Upper lobe of left lung (tissue), 4 donors: ENCODE measurements at regions not wholly inside any gene's neighbourhood (a gene's known extent, or its start where the extent isn't known, plus 50 kb on each side); places are given as distances from the start of the nearest gene placed in this dataset.

Source experiments
- CTCF ChIP-seq, 6 experiments: fragments of 450-650 bp in 4 of 6; fragments of 200-600 bp in 2 of 6; sonication (generic) in 2 of 6; IDR thresholded peaks; one replicate each; pipeline ENCODE4 v1.5.1; 2016 to 2019; ENCODE audit warnings: antibody characterized with exemption in 6 of 6
- EP300 ChIP-seq, 4 donors: sonication (generic); formaldehyde crosslinking; IDR thresholded peaks; one replicate each; pipeline ENCODE4 v1.5.1; 2017; ENCODE audit warnings: antibody characterized with exemption in 4 of 4, control low read depth in 2 of 4
- POLR2A ChIP-seq, 4 donors: fragments of 450-650 bp; IDR thresholded peaks; one replicate each; pipeline ENCODE4 v1.5.1; 2016 to 2017; ENCODE audit warnings: antibody characterized with exemption in 4 of 4, mild to moderate bottlenecking in 2 of 4
- POLR2AphosphoS5 ChIP-seq, 2 donors: sonication (generic); formaldehyde crosslinking; IDR thresholded peaks; one replicate each; pipeline ENCODE4 v1.5.1; 2017; ENCODE audit warnings: antibody characterized with exemption in 2 of 2

GRCh38 chr14:39548358-39548757 is 116.1 kb upstream of the FBXO33 start:
- TF ChIP-seq POLR2AphosphoS5 (IDR thresholded peaks at IDR 0.05) (no peak), CTCF (IDR thresholded peaks at IDR 0.05) (no peak), POLR2A (IDR thresholded peaks at IDR 0.05) (no peak), EP300 (IDR thresholded peaks at IDR 0.05) (no peak)
